CD4-positive, CD25-positive, alpha-beta regulatory T cell (primary cell): ENCODE measurements at regions not wholly inside any gene's neighbourhood (a gene's known extent, or its start where the extent isn't known, plus 50 kb on each side); places are given as distances from the start of the nearest gene placed in this dataset.

Source experiments
- ATAC-seq, 2 donors: fragments of 150-1000 bp; cut with Tn5 transposase; one replicate each; pipeline ENCODE4 v1.10.0; 2021; ENCODE audit warnings: low read depth in 2 of 2, moderate number of reproducible peaks in 2 of 2, moderate library complexity in 1 of 2
- DNase-seq, 3 donors: peaks; one replicate each; pipeline versions ENCODE4 v3.0.0 to v3.0.0-alpha.2; 2012 to 2022; ENCODE audit warnings: mixed read lengths in 1 of 3
- H3K27ac ChIP-seq: one replicate; pipeline ENCODE4 v1.7.0; 2013; ENCODE audit warnings: mild to moderate bottlenecking, low read length; ENCODE audit not compliant: insufficient read depth, poor library complexity, severe bottlenecking
- H3K27me3 ChIP-seq: one replicate; pipeline ENCODE4 v1.7.0; 2013; ENCODE audit warnings: low read length; ENCODE audit not compliant: control insufficient read depth, insufficient read depth
- H3K36me3 ChIP-seq: one replicate; pipeline ENCODE4 v1.7.0; 2013; ENCODE audit warnings: mild to moderate bottlenecking, low read length, moderate library complexity; ENCODE audit not compliant: control insufficient read depth, insufficient read depth
- H3K4me1 ChIP-seq: 2 replicates; pipeline ENCODE4 v1.7.0; 2013; ENCODE audit warnings: mild to moderate bottlenecking, low read length; ENCODE audit not compliant: insufficient read depth, control insufficient read depth, poor library complexity, severe bottlenecking
- H3K4me3 ChIP-seq: one replicate; pipeline ENCODE4 v1.7.0; 2013; ENCODE audit warnings: low read depth, mild to moderate bottlenecking, low read length, moderate library complexity
- H3K9me3 ChIP-seq, 2 experiments: 1 replicate in 1 of 2; 2 replicates in 1 of 2; pipeline ENCODE4 v1.7.0; 2013; ENCODE audit warnings: low read length in 2 of 2, mild to moderate bottlenecking in 1 of 2, moderate library complexity in 1 of 2; ENCODE audit not compliant: control insufficient read depth in 2 of 2
- H3K27ac Mint-ChIP-seq, 3 donors: one replicate each; pipeline ENCODE4 v1.8.0; 2020 to 2022; ENCODE audit warnings: mild to moderate bottlenecking in 3 of 3, mixed read lengths in 3 of 3, moderate library complexity in 2 of 3
- H3K27me3 Mint-ChIP-seq: one replicate; pipeline ENCODE4 v1.8.0; 2022; ENCODE audit warnings: mild to moderate bottlenecking, mixed read lengths
- H3K36me3 Mint-ChIP-seq: one replicate; pipeline ENCODE4 v1.8.0; 2020; ENCODE audit warnings: mixed read lengths
- H3K4me1 Mint-ChIP-seq, 4 donors: one replicate each; pipeline ENCODE4 v1.8.0; 2020 to 2022; ENCODE audit warnings: mixed read lengths in 4 of 4, mild to moderate bottlenecking in 1 of 4
- H3K4me3 Mint-ChIP-seq, 4 donors: one replicate each; pipeline ENCODE4 v1.8.0; 2020 to 2022; ENCODE audit warnings: mild to moderate bottlenecking in 4 of 4, mixed read lengths in 4 of 4, moderate library complexity in 3 of 4
- H3K9me3 Mint-ChIP-seq, 7 donors: one replicate each; pipeline ENCODE4 v1.8.0; 2020 to 2022; ENCODE audit warnings: mixed read lengths in 7 of 7, mild to moderate bottlenecking in 3 of 7, moderate library complexity in 2 of 7

DNA sequence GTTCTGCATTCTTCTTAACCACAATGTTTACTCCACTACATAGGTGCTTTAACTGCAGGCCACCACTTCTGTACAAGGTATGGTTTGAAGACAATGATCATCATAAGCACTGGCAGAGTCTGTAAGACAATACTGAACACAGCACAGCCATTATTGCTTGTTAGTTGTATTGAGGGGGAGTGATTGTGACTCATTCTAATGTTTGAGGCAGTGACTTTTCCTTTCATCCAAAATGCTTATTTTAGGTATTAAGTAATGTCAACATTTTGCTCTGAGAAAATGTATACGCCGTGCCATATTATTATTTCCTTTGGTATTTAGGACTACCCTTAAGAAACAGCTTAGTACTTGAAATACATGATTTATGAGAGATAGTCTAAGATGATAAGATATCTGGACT, 618.2 kb upstream of the ZNF717 start:
- Histone ChIP-seq H3K9me3 (peaks cover 0 to 6% of the 10 kb centered on the region in 2 experiments), H3K4me3 (no peak overlapping the region), H3K36me3 (no peaks in the 10 kb centered on the region), H3K27ac (no peak overlapping the region), H3K27me3 (no peaks in the 10 kb centered on the region), H3K4me1 (no peaks in the 10 kb centered on the region)
- Mint-ChIP-seq H3K9me3 (peaks cover 0 to 29% (median 7%) of the 10 kb centered on the region in 7 donors), H3K4me3 (no peak overlapping the region), H3K36me3 (no peaks in the 10 kb centered on the region), H3K27me3 (no peaks in the 10 kb centered on the region), H3K27ac (no peak overlapping the region), H3K4me1 (no peaks in the 10 kb centered on the region)
- ATAC-seq (no peak), DNase-seq (no peak)

GRCh38 chr3:76405196-76405595, 619.8 kb upstream of the ZNF717 start:
- no peak overlapping the region for H3K27ac ChIP-seq
- H3K36me3 ChIP-seq: no peaks in the 10 kb centered on the region
- peaks cover 1 to 6% of the 10 kb centered on the region in 2 experiments for H3K9me3 ChIP-seq
- H3K4me3 Mint-ChIP-seq: no peak overlapping the region
- no peak overlapping the region for H3K4me3 ChIP-seq
- H3K36me3 Mint-ChIP-seq: no peaks in the 10 kb centered on the region
- H3K27me3 Mint-ChIP-seq: no peaks in the 10 kb centered on the region
- peaks cover 0 to 29% (median 7%) of the 10 kb centered on the region in 7 donors for H3K9me3 Mint-ChIP-seq
- no peaks in the 10 kb centered on the region for H3K4me1 ChIP-seq
- no peak overlapping the region for H3K27ac Mint-ChIP-seq
- H3K4me1 Mint-ChIP-seq: no peaks in the 10 kb centered on the region
- no peak for ATAC-seq
- no peak for DNase-seq
- H3K27me3 ChIP-seq: no peaks in the 10 kb centered on the region

GRCh38 chr3:76410762-76411281, 625.5 kb upstream of the ZNF717 start:
- no peak overlapping the region for H3K4me3 Mint-ChIP-seq
- Histone ChIP-seq H3K36me3 (no peaks in the 10 kb centered on the region), H3K4me1 (no peaks in the 10 kb centered on the region), H3K27ac (no peak overlapping the region), H3K4me3 (no peak overlapping the region), H3K9me3 (peaks cover 1 to 6% of the 10 kb centered on the region in 2 experiments), H3K27me3 (no peaks in the 10 kb centered on the region)
- DNase-seq (no peak), ATAC-seq (no peak)
- H3K9me3 Mint-ChIP-seq: peaks cover 0 to 40% (median 10%) of the 10 kb centered on the region in 7 donors
- no peaks in the 10 kb centered on the region for H3K27me3 Mint-ChIP-seq
- H3K4me1 Mint-ChIP-seq: no peaks in the 10 kb centered on the region
- no peaks in the 10 kb centered on the region for H3K36me3 Mint-ChIP-seq
- no peak overlapping the region for H3K27ac Mint-ChIP-seq

- DNase-seq: no peak
- Mint-ChIP-seq H3K4me1 (no peaks in the 10 kb centered on the region), H3K9me3 (peaks cover 0 to 35% (median 7%) of the 10 kb centered on the region in 7 donors), H3K4me3 (no peak overlapping the region), H3K27me3 (no peaks in the 10 kb centered on the region), H3K36me3 (no peaks in the 10 kb centered on the region), H3K27ac (no peak overlapping the region)
- no peak for ATAC-seq
- Histone ChIP-seq H3K9me3 (peaks cover 3 to 4% of the 10 kb centered on the region in 2 experiments), H3K4me1 (no peaks in the 10 kb centered on the region), H3K4me3 (no peak overlapping the region), H3K27ac (no peak overlapping the region), H3K27me3 (no peaks in the 10 kb centered on the region), H3K36me3 (no peaks in the 10 kb centered on the region)
Observed at GRCh38 chr3:76415384-76415783, 624.5 kb upstream of the ROBO2 start.

DNA sequence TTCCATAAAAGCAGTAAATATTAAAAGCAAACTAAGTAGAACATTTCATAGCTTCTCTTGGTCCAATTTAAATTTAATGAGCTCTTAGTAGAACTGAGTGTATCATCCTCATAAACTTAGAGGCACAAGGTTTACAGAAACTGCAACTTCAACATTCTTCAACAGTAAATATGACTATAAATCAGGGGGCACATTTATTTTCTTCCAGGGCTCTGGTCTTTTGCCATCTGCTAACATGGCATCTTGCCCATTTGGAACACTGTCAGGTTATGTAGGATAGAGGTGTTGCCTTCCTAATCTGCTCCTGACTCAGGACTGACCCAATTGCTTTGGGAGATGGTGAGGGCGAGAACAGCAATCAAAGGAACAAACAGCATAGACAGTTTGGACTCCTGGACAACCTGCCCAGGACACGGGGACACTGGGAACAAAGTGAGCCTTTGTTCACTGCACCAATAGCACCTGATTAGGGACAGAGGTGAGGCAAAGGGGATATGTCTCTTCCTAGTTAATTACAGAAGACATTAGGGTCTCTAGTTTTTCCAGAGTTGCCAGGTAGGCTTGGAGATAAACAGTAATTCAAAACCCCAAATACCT, 610.2 kb upstream of the ROBO2 start:
- Mint-ChIP-seq H3K9me3 (peaks cover 4 to 21% (median 12%) of the 10 kb centered on the region in 7 donors), H3K4me3 (no peak overlapping the region), H3K27ac (no peak overlapping the region), H3K4me1 (no peaks in the 10 kb centered on the region), H3K36me3 (no peaks in the 10 kb centered on the region), H3K27me3 (peaks cover 3% of the 10 kb centered on the region)
- no peak for DNase-seq
- peaks cover 3 to 6% of the 10 kb centered on the region in 2 experiments for H3K9me3 ChIP-seq
- H3K4me1 ChIP-seq: no peaks in the 10 kb centered on the region
- no peak for ATAC-seq
- no peaks in the 10 kb centered on the region for H3K27me3 ChIP-seq
- no peaks in the 10 kb centered on the region for H3K36me3 ChIP-seq
- no peak overlapping the region for H3K27ac ChIP-seq
- H3K4me3 ChIP-seq: no peak overlapping the region

- H3K36me3 Mint-ChIP-seq: no peaks in the 10 kb centered on the region
- H3K4me3 ChIP-seq: no peak overlapping the region
- ATAC-seq: no peak
- no peaks in the 10 kb centered on the region for H3K27me3 ChIP-seq
- H3K27ac ChIP-seq: no peak overlapping the region
- peaks cover 3 to 17% (median 7%) of the 10 kb centered on the region in 7 donors for H3K9me3 Mint-ChIP-seq
- peaks cover 3 to 6% of the 10 kb centered on the region in 2 experiments for H3K9me3 ChIP-seq
- H3K4me1 Mint-ChIP-seq: no peaks in the 10 kb centered on the region
- H3K36me3 ChIP-seq: no peaks in the 10 kb centered on the region
- no peak for DNase-seq
- H3K4me3 Mint-ChIP-seq: no peak overlapping the region
- no peaks in the 10 kb centered on the region for H3K27me3 Mint-ChIP-seq
- H3K4me1 ChIP-seq: no peaks in the 10 kb centered on the region
- no peak overlapping the region for H3K27ac Mint-ChIP-seq
Observed at GRCh38 chr3:76432396-76432795, 607.5 kb upstream of the ROBO2 start.

DNA sequence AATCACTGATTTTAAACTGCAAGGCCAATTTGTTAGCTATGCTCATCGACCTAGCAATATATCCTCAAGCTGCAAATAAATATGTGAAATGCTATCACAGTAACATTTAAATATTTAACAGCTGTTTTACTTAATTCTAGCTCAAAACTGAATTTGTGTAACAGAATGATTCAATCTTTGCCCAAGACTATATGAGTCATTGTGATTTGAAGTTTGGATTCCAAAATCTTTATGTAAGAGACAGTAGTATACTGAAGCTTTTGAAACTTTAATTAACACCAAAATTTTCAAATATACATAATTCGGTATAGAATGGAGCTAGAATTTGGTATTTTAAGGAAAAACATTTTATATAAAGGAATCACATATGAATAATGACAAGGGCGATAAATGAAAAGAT, 603.0 kb upstream of the ROBO2 start:
- Histone ChIP-seq H3K27ac (no peak overlapping the region), H3K9me3 (peaks cover 0 to 11% of the 10 kb centered on the region in 2 experiments), H3K36me3 (no peaks in the 10 kb centered on the region), H3K4me1 (no peaks in the 10 kb centered on the region), H3K4me3 (no peak overlapping the region), H3K27me3 (no peaks in the 10 kb centered on the region)
- Mint-ChIP-seq H3K4me3 (no peak overlapping the region), H3K27ac (no peak overlapping the region), H3K9me3 (peaks cover 7 to 23% (median 12%) of the 10 kb centered on the region in 7 donors), H3K27me3 (no peaks in the 10 kb centered on the region), H3K4me1 (no peaks in the 10 kb centered on the region), H3K36me3 (no peaks in the 10 kb centered on the region)
- DNase-seq (no peak), ATAC-seq (no peak)

DNA sequence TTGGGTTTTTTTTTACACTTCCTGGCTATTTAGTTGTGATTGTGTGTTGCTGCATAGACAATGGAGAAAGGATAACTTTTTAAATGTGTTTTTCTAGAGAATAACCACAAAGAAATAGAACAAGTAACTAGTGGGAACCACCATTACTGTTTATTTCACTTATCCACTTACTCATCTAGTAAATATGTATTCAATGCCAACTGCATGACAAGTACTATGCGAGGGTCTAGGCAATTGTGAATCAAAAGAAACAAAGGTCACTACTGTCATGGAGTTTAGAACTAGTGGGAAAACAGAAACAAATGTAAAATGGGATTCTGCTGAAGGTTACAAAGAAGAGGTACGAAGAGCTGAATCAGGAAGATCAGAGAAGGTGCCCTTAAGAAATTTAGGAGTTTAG, 600.9 kb upstream of the ROBO2 start:
- Histone ChIP-seq H3K9me3 (peaks cover 0 to 15% of the 10 kb centered on the region in 2 experiments), H3K27me3 (no peaks in the 10 kb centered on the region), H3K36me3 (no peaks in the 10 kb centered on the region), H3K27ac (no peak overlapping the region), H3K4me1 (no peaks in the 10 kb centered on the region), H3K4me3 (no peak overlapping the region)
- Mint-ChIP-seq H3K9me3 (peaks cover 6 to 18% (median 9%) of the 10 kb centered on the region in 7 donors), H3K36me3 (no peaks in the 10 kb centered on the region), H3K27me3 (no peaks in the 10 kb centered on the region), H3K4me1 (no peaks in the 10 kb centered on the region), H3K4me3 (no peak overlapping the region), H3K27ac (no peak overlapping the region)
- no peak for DNase-seq
- ATAC-seq: no peak
